ENCODE measurements at regions not wholly inside any gene's neighbourhood (a gene's known extent, or its start where the extent isn't known, plus 50 kb on each side); places are given as distances from the start of the nearest gene placed in this dataset.

DNA sequence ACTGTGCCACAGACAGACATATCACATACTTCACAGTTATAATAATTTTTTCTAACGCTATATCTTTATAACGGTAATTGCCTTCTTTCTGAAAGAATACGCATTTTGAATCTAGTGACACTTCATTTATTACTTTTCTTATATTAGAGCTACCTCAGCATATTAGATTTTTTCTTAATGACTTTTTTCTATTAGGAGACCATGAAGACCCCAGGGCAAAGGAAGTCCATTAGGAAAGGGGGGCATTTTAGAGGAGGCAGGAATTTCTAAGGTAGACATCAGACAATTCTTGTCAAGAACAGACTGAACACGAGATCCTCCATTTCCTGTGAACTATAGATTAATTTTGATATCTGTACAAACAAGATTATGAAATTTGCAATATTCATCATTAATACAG, 90.5 kb upstream of the NSMCE3 start:
- 55 to 87% (median 75%) methylated on average over 4 of the region's 4 CpGs for WGBS, 5 donors

GRCh38 chr15:29356786-29357185, 87.2 kb upstream of the NSMCE3 start:
- TF ChIP-seq POLR2A (IDR thresholded peaks at IDR 0.05) (no peak), CTCF (IDR thresholded peaks at IDR 0.05) (no peak), POLR2AphosphoS5 (IDR thresholded peaks at IDR 0.05) (no peak), EP300 (IDR thresholded peaks at IDR 0.05) (no peak)
- intact Hi-C loops (cut with DNase I; ENCODE audit: low total_unique reads) = no loop called here
- H3K27me3 ChIP-seq = no peaks in the 10 kb centered on the region
- WGBS, 5 donors = 79 to 96% (median 95%) methylated on average over 1 of the region's 1 CpG
- no peak for DNase-seq
- no peak overlapping the region for H3K27ac ChIP-seq
- H3K36me3 ChIP-seq = no peaks in the 10 kb centered on the region
- no peak overlapping the region for H3K4me3 ChIP-seq
- no peaks in the 10 kb centered on the region for H3K9me3 ChIP-seq
- no peaks in the 10 kb centered on the region for H3K4me1 ChIP-seq

More for the DNA sequence above, 90.5 kb upstream of the NSMCE3 start:
- Histone ChIP-seq H3K36me3 (no peaks in the 10 kb centered on the region), H3K27me3 (no peaks in the 10 kb centered on the region), H3K4me3 (no peak overlapping the region), H3K4me1 (no peaks in the 10 kb centered on the region), H3K9me3 (no peaks in the 10 kb centered on the region), H3K27ac (no peak overlapping the region)
- no peak for DNase-seq
- intact Hi-C loops (cut with DNase I; ENCODE audit: low total_unique reads) = no loop called here
- no peak for TF ChIP-seq EP300 (IDR thresholded peaks at IDR 0.05)
- TF ChIP-seq POLR2A (IDR thresholded peaks at IDR 0.05) = no peak
- no peak for TF ChIP-seq POLR2AphosphoS5 (IDR thresholded peaks at IDR 0.05)
- no peak for TF ChIP-seq CTCF (IDR thresholded peaks at IDR 0.05)

- no peak overlapping the region for H3K27ac ChIP-seq
- H3K9me3 ChIP-seq = no peaks in the 10 kb centered on the region
- no peaks in the 10 kb centered on the region for H3K4me1 ChIP-seq
- TF ChIP-seq EP300 (IDR thresholded peaks at IDR 0.05) = no peak
- no peak for TF ChIP-seq CTCF (IDR thresholded peaks at IDR 0.05)
- TF ChIP-seq POLR2AphosphoS5 (IDR thresholded peaks at IDR 0.05) = no peak
- no peak for TF ChIP-seq POLR2A (IDR thresholded peaks at IDR 0.05)
- DNase-seq = no peak
- no peak overlapping the region for H3K4me3 ChIP-seq
- no peaks in the 10 kb centered on the region for H3K36me3 ChIP-seq
- intact Hi-C loops (cut with DNase I; ENCODE audit: low total_unique reads) = no loop called here
- WGBS, 5 donors = 48 to 70% (median 67%) methylated on average over 1 of the region's 1 CpG
- H3K27me3 ChIP-seq = no peaks in the 10 kb centered on the region
Measured at GRCh38 chr15:29355477-29355876, 85.9 kb upstream of the NSMCE3 start.

- intact Hi-C loops (cut with DNase I; ENCODE audit: low total_unique reads) = no loop called here
- Histone ChIP-seq H3K27ac (no peak overlapping the region), H3K36me3 (no peaks in the 10 kb centered on the region), H3K4me3 (no peak overlapping the region), H3K4me1 (peaks cover 0 to 16% (median 0%) of the 10 kb centered on the region in 4 donors), H3K27me3 (no peaks in the 10 kb centered on the region), H3K9me3 (no peaks in the 10 kb centered on the region)
- no peak for DNase-seq
- 82 to 87% (median 83%) methylated on average over 10 of the region's 10 CpGs for WGBS, 5 donors
- TF ChIP-seq POLR2A (IDR thresholded peaks at IDR 0.05) (no peak), POLR2AphosphoS5 (IDR thresholded peaks at IDR 0.05) (no peak), EP300 (IDR thresholded peaks at IDR 0.05) (no peak), CTCF (IDR thresholded peaks at IDR 0.05) (no peak)
Measured at GRCh38 chr15:29352402-29352801, 82.8 kb upstream of the NSMCE3 start.

Measured in stomach (tissue), 8 donors.